HUES64 (cell line): ENCODE measurements at regions not wholly inside any gene's neighbourhood (a gene's known extent, or its start where the extent isn't known, plus 50 kb on each side); places are given as distances from the start of the nearest gene placed in this dataset.
"Not testable (repeated sequence)": the region's sequence is repeated elsewhere in the genome, so short reads cannot be mapped to it uniquely, and the experiment has no call there.

Experiments
- H3K27ac ChIP-seq: 2 replicates; pipeline ENCODE4 v1.7.0; 2013; ENCODE audit warnings: low read depth, low read length, inconsistent platforms
- H3K27me3 ChIP-seq: 2 replicates; pipeline ENCODE4 v1.6.1; 2013; ENCODE audit warnings: mild to moderate bottlenecking, low read length; ENCODE audit not compliant: insufficient read depth
- H3K36me3 ChIP-seq: 2 replicates; pipeline ENCODE4 v1.6.1; 2013; ENCODE audit warnings: mild to moderate bottlenecking, low read length; ENCODE audit not compliant: insufficient read depth
- H3K4me1 ChIP-seq: 2 replicates; pipeline ENCODE4 v1.6.1; 2013; ENCODE audit warnings: mild to moderate bottlenecking, low read length, moderate library complexity; ENCODE audit not compliant: insufficient read depth
- H3K4me3 ChIP-seq: 2 replicates; pipeline ENCODE4 v1.5.1; 2013; ENCODE audit warnings: mild to moderate bottlenecking, low read length, moderate library complexity
- H3K9ac ChIP-seq: 2 replicates; pipeline ENCODE4 v1.6.1; 2013; ENCODE audit warnings: mild to moderate bottlenecking, low read depth, low read length
- H3K9me3 ChIP-seq: 2 replicates; pipeline ENCODE4 v1.6.1; 2013; ENCODE audit warnings: low read depth, low read length; ENCODE audit not compliant: insufficient read depth
- WGBS: fragments of 150-250, 120-280 bp; methylation state at CpG from one replicate; pipeline ENCODE4 v1.1.7; 2013; ENCODE audit warnings: missing lambda C conversion rate; 5-methylcytosine and 5-hydroxymethylcytosine counted together

GRCh38 chr2:111437288-111437990 lies 316.7 kb downstream of the BCL2L11 start:
- no CpG with 5 or more reads among the region's 7 CpGs for WGBS
- H3K9ac ChIP-seq, H3K9me3 ChIP-seq, H3K27ac ChIP-seq, H3K4me3 ChIP-seq, H3K36me3 ChIP-seq, H3K4me1 ChIP-seq, H3K27me3 ChIP-seq: not testable (repeated sequence)

- not testable (repeated sequence) for H3K9ac ChIP-seq
These were observed 317.4 kb downstream of the BCL2L11 start for GRCh38 chr2:111438161-111438560.

GRCh38 chr2:111439237-111439636 lies 318.5 kb downstream of the BCL2L11 start:
- not testable (repeated sequence) for H3K27me3 ChIP-seq, H3K9me3 ChIP-seq, H3K36me3 ChIP-seq, H3K9ac ChIP-seq, H3K27ac ChIP-seq, H3K4me1 ChIP-seq, H3K4me3 ChIP-seq
- WGBS, result no CpG with 5 or more reads among the region's 6 CpGs

More at GRCh38 chr2:111438161-111438560, 317.4 kb downstream of the BCL2L11 start:
- H3K36me3 ChIP-seq, H3K27ac ChIP-seq, H3K27me3 ChIP-seq, H3K9me3 ChIP-seq, H3K4me3 ChIP-seq, H3K4me1 ChIP-seq: not testable (repeated sequence)
- 87% methylated on average over 1 of the region's 2 CpGs for WGBS

GRCh38 chr2:111441614-111442013 lies 320.9 kb downstream of the BCL2L11 start:
- H3K27me3 ChIP-seq, H3K9ac ChIP-seq, H3K9me3 ChIP-seq, H3K27ac ChIP-seq, H3K4me1 ChIP-seq, H3K4me3 ChIP-seq, H3K36me3 ChIP-seq: not testable (repeated sequence)
- WGBS, result no CpG with 5 or more reads among the region's 5 CpGs

- not testable (repeated sequence) for H3K36me3 ChIP-seq, H3K4me3 ChIP-seq, H3K27me3 ChIP-seq, H3K27ac ChIP-seq, H3K9me3 ChIP-seq, H3K4me1 ChIP-seq, H3K9ac ChIP-seq
- WGBS, result 87% methylated on average over 3 of the region's 8 CpGs
These were observed 322.2 kb downstream of the BCL2L11 start for GRCh38 chr2:111442767-111443454.

- H3K27ac ChIP-seq, H3K27me3 ChIP-seq, H3K9ac ChIP-seq, H3K4me1 ChIP-seq, H3K9me3 ChIP-seq, H3K36me3 ChIP-seq, H3K4me3 ChIP-seq: not testable (repeated sequence)
- no CpG with 5 or more reads among the region's 2 CpGs for WGBS
These were observed 323.8 kb downstream of the BCL2L11 start for GRCh38 chr2:111444516-111444915.

GRCh38 chr2:111445191-111445929 lies 324.6 kb downstream of the BCL2L11 start:
- H3K36me3 ChIP-seq, H3K9me3 ChIP-seq, H3K9ac ChIP-seq, H3K4me1 ChIP-seq, H3K4me3 ChIP-seq, H3K27me3 ChIP-seq, H3K27ac ChIP-seq: not testable (repeated sequence)
- WGBS, result no CpG with 5 or more reads among the region's 7 CpGs

GRCh38 chr2:111445941-111446340 lies 325.2 kb downstream of the BCL2L11 start:
- H3K27me3 ChIP-seq, H3K4me1 ChIP-seq, H3K36me3 ChIP-seq, H3K9me3 ChIP-seq, H3K27ac ChIP-seq, H3K4me3 ChIP-seq, H3K9ac ChIP-seq: not testable (repeated sequence)
- no CpG with 5 or more reads among the region's 10 CpGs for WGBS

GRCh38 chr2:111447482-111447881 lies 326.8 kb downstream of the BCL2L11 start:
- not testable (repeated sequence) for H3K9ac ChIP-seq, H3K36me3 ChIP-seq, H3K4me3 ChIP-seq, H3K9me3 ChIP-seq, H3K27me3 ChIP-seq, H3K4me1 ChIP-seq, H3K27ac ChIP-seq
- 57% methylated on average over 1 of the region's 5 CpGs for WGBS

GRCh38 chr2:111448796-111449195 lies 328.1 kb downstream of the BCL2L11 start:
- not testable (repeated sequence) for H3K4me3 ChIP-seq, H3K9ac ChIP-seq, H3K36me3 ChIP-seq, H3K9me3 ChIP-seq, H3K27me3 ChIP-seq, H3K27ac ChIP-seq
- WGBS, result no CpG with 5 or more reads among the region's 8 CpGs
- H3K4me1 ChIP-seq, result peaks cover 12% of the 10 kb centered on the region; the same call in 1 of the 2 replicates

GRCh38 chr2:111450526-111450925 lies 329.8 kb downstream of the BCL2L11 start:
- 89% methylated on average over 1 of the region's 6 CpGs for WGBS

More at GRCh38 chr2:111450526-111450925, 329.8 kb downstream of the BCL2L11 start:
- H3K4me1 ChIP-seq, result peaks cover 16% of the 10 kb centered on the region; the same call in 1 of the 2 replicates
- H3K27me3 ChIP-seq, H3K9me3 ChIP-seq, H3K36me3 ChIP-seq, H3K4me3 ChIP-seq, H3K9ac ChIP-seq, H3K27ac ChIP-seq: not testable (repeated sequence)
